Activated CD4-positive, alpha-beta T cell treated with anti-CD3 and anti-CD28 coated beads, Interleukin-2, Interleukin-4, amounts not matched to agents 100 ng/mL and 50 ng/mL, durations not matched to agents 16 hours and 8 hours (primary cell): ENCODE measurements at regions not wholly inside any gene's neighbourhood (a gene's known extent, or its start where the extent isn't known, plus 50 kb on each side); places are given as distances from the start of the nearest gene placed in this dataset.

Source experiments
- DNase-seq: peaks from one replicate; pipeline ENCODE4 v3.0.0-alpha.2; 2020; ENCODE audit warnings: low spot score

GRCh38 chr4:120431180-120431579 is 364.5 kb upstream of the MAD2L1 start:
- DNase-seq, result no peak

GRCh38 chr4:120418146-120418545 is 351.5 kb upstream of the MAD2L1 start:
- no peak for DNase-seq

- no peak for DNase-seq
These were observed 349.2 kb upstream of the MAD2L1 start for GRCh38 chr4:120415896-120416295.

GRCh38 chr4:120406960-120407359 is 340.3 kb upstream of the MAD2L1 start:
- DNase-seq, result no peak

- no peak for DNase-seq
These were observed 336.6 kb upstream of the MAD2L1 start for GRCh38 chr4:120403296-120403695.

GRCh38 chr4:120400441-120400840 is 333.8 kb upstream of the MAD2L1 start:
- DNase-seq, result no peak

GRCh38 chr4:120399826-120400225 is 333.2 kb upstream of the MAD2L1 start:
- DNase-seq, result no peak

GRCh38 chr4:120395746-120396145 is 329.1 kb upstream of the MAD2L1 start:
- no peak for DNase-seq

GRCh38 chr4:120355881-120356280 is 289.2 kb upstream of the MAD2L1 start:
- no peak for DNase-seq

GRCh38 chr4:120354381-120354780 is 287.7 kb upstream of the MAD2L1 start:
- DNase-seq, result no peak

GRCh38 chr4:120353235-120353634 is 286.6 kb upstream of the MAD2L1 start:
- DNase-seq, result no peak

GRCh38 chr4:120352739-120353138 is 286.1 kb upstream of the MAD2L1 start:
- no peak for DNase-seq

- no peak for DNase-seq
These were observed 282.3 kb upstream of the MAD2L1 start for GRCh38 chr4:120348948-120349347.

- DNase-seq, result no peak
These were observed 281.9 kb upstream of the MAD2L1 start for GRCh38 chr4:120348521-120348920.

GRCh38 chr4:120331486-120332370 is 265.1 kb upstream of the MAD2L1 start:
- peak; percentile 57 for DNase-seq

GRCh38 chr4:120329386-120329785 is 262.7 kb upstream of the MAD2L1 start:
- DNase-seq, result no peak

GRCh38 chr4:120327276-120327675 is 260.6 kb upstream of the MAD2L1 start:
- no peak for DNase-seq

- DNase-seq, result no peak
These were observed 252.6 kb upstream of the MAD2L1 start for GRCh38 chr4:120319046-120319767.

- DNase-seq, result no peak
These were observed 251.7 kb upstream of the MAD2L1 start for GRCh38 chr4:120318196-120318846.

- no peak for DNase-seq
These were observed 251.1 kb upstream of the MAD2L1 start for GRCh38 chr4:120317713-120318112.

- no peak for DNase-seq
These were observed 249.8 kb upstream of the MAD2L1 start for GRCh38 chr4:120316416-120316815.

- no peak for DNase-seq
These were observed 248.3 kb upstream of the MAD2L1 start for GRCh38 chr4:120314969-120315368.

GRCh38 chr4:120304801-120305200 is 238.2 kb upstream of the MAD2L1 start:
- DNase-seq, result no peak
